Prostate gland (tissue), 2 donors: ENCODE measurements at regions not wholly inside any gene's neighbourhood (a gene's known extent, or its start where the extent isn't known, plus 50 kb on each side); places are given as distances from the start of the nearest gene placed in this dataset.

Source experiments
- CTCF ChIP-seq, 4 experiments: fragments of 200-600 bp in 2 of 4; fragments of 450-650 bp in 2 of 4; sonication (generic) in 2 of 4; IDR thresholded peaks; 1 replicate in 3 of 4; 2 replicates in 1 of 4; pipeline ENCODE4 v1.5.1; 2016 to 2019; ENCODE audit warnings: antibody characterized with exemption in 4 of 4, mild to moderate bottlenecking in 2 of 4, moderate library complexity in 2 of 4
- POLR2A ChIP-seq: fragments of 450-650 bp; IDR thresholded peaks from one replicate; pipeline ENCODE4 v1.6.1; 2016; ENCODE audit warnings: antibody characterized with exemption, mild to moderate bottlenecking
- POLR2AphosphoS5 ChIP-seq: sonication (generic); formaldehyde crosslinking; IDR thresholded peaks from one replicate; pipeline ENCODE4 v1.6.1; 2017; ENCODE audit warnings: antibody characterized with exemption

- TF ChIP-seq CTCF (IDR thresholded peaks at IDR 0.05) (no peak), POLR2A (no peak), POLR2AphosphoS5 (no peak)
Observed at GRCh38 chr3:81922404-81922803, 161.0 kb upstream of the GBE1 start.
